H1 (cell line): ENCODE measurements at regions not wholly inside any gene's neighbourhood (a gene's known extent, or its start where the extent isn't known, plus 50 kb on each side); places are given as distances from the start of the nearest gene placed in this dataset.

Experiments
- CTCF ChIA-PET: fragments of 300-600 bp; sonication (Branson Sonifier 250); formaldehyde crosslinking; loops from one replicate; lab custom pipeline; 2021; ENCODE audit not compliant: partially characterized antibody; lab: Charles Lee
- POLR2A ChIA-PET: fragments of 300-600 bp; sonication (Branson Sonifier 250); formaldehyde crosslinking; loops from one replicate; lab custom pipeline; 2021; ENCODE audit warnings: inconsistent platforms; ENCODE audit not compliant: partially characterized antibody; lab: Charles Lee
- DNase-seq, 2 experiments: peaks; one replicate each; pipeline versions ENCODE4 v3.0.0 to v3.0.0-alpha.2; 2010 to 2022; ENCODE audit warnings: low spot score in 2 of 2, low read depth in 1 of 2, mixed read lengths in 1 of 2
- FAIRE-seq: peaks from 2 replicates; lab custom pipeline; 2011; peaks lifted over from hg19 to GRCh38; lab: Jason Lieb, UNC
- H2AFZ ChIP-seq: 2 replicates; pipeline ENCODE4 v1.8.1; 2012; ENCODE audit warnings: low read length, inconsistent platforms
- H2AK5ac ChIP-seq: 2 replicates; pipeline ENCODE4 v1.6.1; 2013; ENCODE audit warnings: low read depth, low read length
- H2BK120ac ChIP-seq: replicated peaks from 2 replicates; pipeline ENCODE3; 2013; ENCODE audit warnings: low read depth, low read length, inconsistent platforms
- H2BK12ac ChIP-seq: 2 replicates; pipeline ENCODE4 v1.6.1; 2013; ENCODE audit warnings: low read depth, low read length
- H2BK15ac ChIP-seq: 2 replicates; pipeline ENCODE4 v1.6.1; 2013; ENCODE audit warnings: low read length
- H2BK20ac ChIP-seq: 2 replicates; pipeline ENCODE4 v1.6.1; 2013; ENCODE audit warnings: low read length
- H2BK5ac ChIP-seq: 2 replicates; pipeline ENCODE4 v1.6.1; 2013; ENCODE audit warnings: low read depth, low read length
- H3K14ac ChIP-seq: 2 replicates; pipeline ENCODE4 v1.6.1; 2013; ENCODE audit warnings: inconsistent platforms; ENCODE audit not compliant: insufficient read length
- H3K18ac ChIP-seq: 2 replicates; pipeline ENCODE4 v1.6.1; 2013; ENCODE audit warnings: low read length; ENCODE audit errors: extremely low read depth
- H3K23ac ChIP-seq: 2 replicates; pipeline ENCODE4 v1.6.1; 2013; ENCODE audit warnings: inconsistent platforms; ENCODE audit not compliant: insufficient read length
- H3K23me2 ChIP-seq: 2 replicates; pipeline ENCODE4 v1.6.1; 2013; ENCODE audit warnings: low read depth, low read length
- H3K27ac ChIP-seq: 2 replicates; pipeline ENCODE4 v1.6.1; 2011; ENCODE audit warnings: low read depth, low read length, inconsistent platforms
- H3K27me3 ChIP-seq, 4 experiments: replicated peaks in 1 of 4; 1 replicate in 1 of 4; 2 replicates in 3 of 4; pipeline versions ENCODE4 v1.6.1 to v1.8.1; 2011 to 2013; ENCODE audit warnings: low read length in 3 of 4, mild to moderate bottlenecking in 3 of 4, inconsistent platforms in 2 of 4, mixed read lengths in 2 of 4, moderate library complexity in 1 of 4; ENCODE audit not compliant: control insufficient read depth in 3 of 4, insufficient read depth in 3 of 4; ENCODE audit errors: extremely low read depth in 1 of 4
- H3K36me3 ChIP-seq, 4 experiments: 2 replicates each; pipeline versions ENCODE4 v1.6.1 to v1.8.1; 2011 to 2013; ENCODE audit warnings: mild to moderate bottlenecking in 4 of 4, low read length in 3 of 4, moderate library complexity in 2 of 4, control low read depth in 1 of 4, inconsistent platforms in 1 of 4; ENCODE audit not compliant: insufficient read depth in 4 of 4, control insufficient read depth in 2 of 4
- H3K4ac ChIP-seq: replicated peaks from 2 replicates; pipeline ENCODE3; 2013; ENCODE audit warnings: low read length, low read depth, mixed read lengths, inconsistent platforms; ENCODE audit not compliant: insufficient read length
- H3K4me1 ChIP-seq, 4 experiments: replicated peaks in 1 of 4; 1 replicate in 1 of 4; 2 replicates in 3 of 4; pipeline versions ENCODE4 v1.6.1 to v1.8.1; 2011 to 2013; ENCODE audit warnings: low read length in 3 of 4, inconsistent platforms in 2 of 4, mixed read lengths in 1 of 4; ENCODE audit not compliant: insufficient read depth in 4 of 4, control insufficient read depth in 3 of 4
- H3K4me2 ChIP-seq, 2 experiments: 2 replicates each; pipeline versions ENCODE4 v1.6.1 to v1.8.1; 2011 to 2013; ENCODE audit warnings: low read depth in 2 of 2, low read length in 2 of 2, control low read depth in 1 of 2, inconsistent platforms in 1 of 2, mild to moderate bottlenecking in 1 of 2; ENCODE audit not compliant: insufficient read depth in 1 of 2
- H3K4me3 ChIP-seq, 4 experiments: fragments of 200-600, 300-600 bp in 1 of 4; sonication (generic), shearing (Covaris generic), sonication (Bioruptor Twin) in 1 of 4; 2 replicates each; pipeline versions ENCODE4 v1.5.1 to v1.8.1; 2011 to 2016; ENCODE audit warnings: low read length in 4 of 4, low read depth in 3 of 4, control low read depth in 2 of 4, inconsistent platforms in 2 of 4, mild to moderate bottlenecking in 2 of 4, mixed read lengths in 1 of 4, moderate library complexity in 1 of 4; ENCODE audit not compliant: insufficient read depth in 2 of 4; ENCODE audit errors: extremely low read depth in 1 of 4
- H3K56ac ChIP-seq: replicated peaks from 2 replicates; pipeline ENCODE3; 2013; ENCODE audit warnings: low read depth, mild to moderate bottlenecking, mixed read lengths, low read length, inconsistent platforms; ENCODE audit not compliant: insufficient read length
- H3K79me1 ChIP-seq: 2 replicates; pipeline ENCODE4 v1.6.1; 2013; ENCODE audit warnings: low read depth, low read length, control low read depth
- H3K79me2 ChIP-seq, 2 experiments: 2 replicates each; pipeline versions ENCODE4 v1.6.1 to v1.8.1; 2012 to 2013; ENCODE audit warnings: low read length in 2 of 2, mild to moderate bottlenecking in 2 of 2, inconsistent platforms in 1 of 2; ENCODE audit not compliant: insufficient read depth in 2 of 2, control insufficient read depth in 1 of 2
- H3K9ac ChIP-seq, 4 experiments: replicated peaks in 1 of 4; 1 replicate in 1 of 4; 2 replicates in 3 of 4; pipeline versions ENCODE4 v1.6.1 to v1.8.1; 2011 to 2013; ENCODE audit warnings: low read depth in 3 of 4, low read length in 3 of 4, control low read depth in 2 of 4, mild to moderate bottlenecking in 2 of 4, moderate library complexity in 2 of 4, inconsistent platforms in 1 of 4; ENCODE audit errors: extremely low read depth in 1 of 4
- H3K9me3 ChIP-seq, 2 experiments: 2 replicates each; pipeline versions ENCODE4 v1.6.1 to v1.8.1; 2012 to 2013; ENCODE audit warnings: mild to moderate bottlenecking in 2 of 2, moderate library complexity in 2 of 2, control low read depth in 1 of 2, inconsistent platforms in 1 of 2, low read depth in 1 of 2, low read length in 1 of 2, mixed read lengths in 1 of 2; ENCODE audit not compliant: insufficient read depth in 2 of 2
- H4K20me1 ChIP-seq, 2 experiments: replicated peaks in 1 of 2; 2 replicates each; pipeline versions ENCODE3 to v1.8.1; 2011 to 2013; ENCODE audit warnings: inconsistent platforms in 2 of 2, low read length in 2 of 2, mild to moderate bottlenecking in 1 of 2; ENCODE audit not compliant: insufficient read depth in 2 of 2, control insufficient read depth in 1 of 2
- H4K5ac ChIP-seq: 2 replicates; pipeline ENCODE4 v1.6.1; 2013; ENCODE audit warnings: low read length, low read depth, mixed read lengths, inconsistent platforms; ENCODE audit not compliant: insufficient read length
- H4K8ac ChIP-seq: 2 replicates; pipeline ENCODE4 v1.8.0; 2013; ENCODE audit warnings: mild to moderate bottlenecking, moderate library complexity, low read length, inconsistent platforms; ENCODE audit not compliant: insufficient read depth; ENCODE audit errors: extremely low read depth
- H4K91ac ChIP-seq: replicated peaks from 2 replicates; pipeline ENCODE3; 2013; ENCODE audit warnings: low read length, mixed read lengths, inconsistent platforms; ENCODE audit not compliant: insufficient read length
- CHD2 ChIP-seq: IDR thresholded peaks from 2 replicates; pipeline ENCODE4 v1.6.1; 2012; ENCODE audit warnings: low read length, improper control_type of control experiment
- JUN ChIP-seq: IDR thresholded peaks from 2 replicates; pipeline ENCODE4 v1.6.1; 2011; ENCODE audit warnings: low read depth, mild to moderate bottlenecking, improper control_type of control experiment, low read length
- NANOG ChIP-seq: IDR thresholded peaks from 2 replicates; pipeline ENCODE4 v1.6.1; 2011; ENCODE audit warnings: low read length, low read depth, mild to moderate bottlenecking, inconsistent platforms; ENCODE audit not compliant: insufficient read depth, poor library complexity, severe bottlenecking
- SIRT6 ChIP-seq: IDR thresholded peaks from one replicate; pipeline ENCODE4 v1.7.1; 2012; ENCODE audit warnings: low read length, inconsistent platforms
- WGBS, 2 experiments: shearing (Covaris generic) in 1 of 2; methylation state at CpG; one replicate each; pipeline versions ENCODE4 v1.1.6 to v1.1.7; 2013 to 2015; ENCODE audit warnings: low lambda C conversion rate in 2 of 2, mixed read lengths in 2 of 2, inconsistent platforms in 1 of 2, low coverage in 1 of 2, missing lambda C conversion rate in 1 of 2; ENCODE audit not compliant: insufficient replicate concordance in 2 of 2, insufficient coverage in 1 of 2, insufficient read length in 1 of 2; ENCODE audit errors: extremely low coverage in 1 of 2, missing lambda C conversion rate in 1 of 2; 5-methylcytosine and 5-hydroxymethylcytosine counted together

- FAIRE-seq = no peak
Observed at GRCh38 chr5:124949862-124950261, 203.4 kb upstream of the ZNF608 start.

More at GRCh38 chr5:124949862-124950261, 203.4 kb upstream of the ZNF608 start:
- Histone ChIP-seq H2AK5ac (no peak overlapping the region), H3K4me2 (no peak overlapping the region), H2BK15ac (no peak overlapping the region), H3K4me3 (no peak overlapping the region), H3K79me2 (no peaks in the 10 kb centered on the region), H3K4ac (no peak overlapping the region), H3K9ac (no peak overlapping the region), H3K18ac (no peak overlapping the region), H2BK12ac (no peak overlapping the region), H3K27ac (no peak overlapping the region), H4K5ac (no peak overlapping the region), H3K56ac (no peak overlapping the region), H2BK120ac (no peak overlapping the region), H4K91ac (no peak overlapping the region), H4K8ac (no peak overlapping the region), H3K27me3 (no peaks in the 10 kb centered on the region), H3K36me3 (no peaks in the 10 kb centered on the region), H4K20me1 (no peaks in the 10 kb centered on the region), H3K9me3 (no peaks in the 10 kb centered on the region), H2BK5ac (no peak overlapping the region), H3K14ac (no peak overlapping the region), H3K23me2 (no peaks in the 10 kb centered on the region), H2AFZ (no peak overlapping the region), H3K4me1 (peaks cover 0 to 4% (median 0%) of the 10 kb centered on the region in 4 experiments; a peak in 1 of 7 replicates), H3K79me1 (no peaks in the 10 kb centered on the region), H3K23ac (no peak overlapping the region), H2BK20ac (no peak overlapping the region)
- POLR2A ChIA-PET = interaction anchor here (1.3 kb wide), 1 partner anchor 30 kb away, joined by 3 read pairs; no protein-coding TSS in a partner anchor
- no peak for DNase-seq
- 93% methylated on average over 4 of the region's 4 CpGs; no CpG with 5 or more reads in 1 of the 2 experiments for WGBS, 2 experiments
- no peak for TF ChIP-seq CHD2
- TF ChIP-seq NANOG = no peak
- no peak for TF ChIP-seq SIRT6
- TF ChIP-seq JUN = no peak
- CTCF ChIA-PET = interaction anchor here (0.6 kb wide), 1 partner anchor 460 kb away, joined by 3 read pairs; no protein-coding TSS in a partner anchor
